ENCODE measurements at regions not wholly inside any gene's neighbourhood (a gene's known extent, or its start where the extent isn't known, plus 50 kb on each side); places are given as distances from the start of the nearest gene placed in this dataset.
"Not testable (repeated sequence)": the region's sequence is repeated elsewhere in the genome, so short reads cannot be mapped to it uniquely, and the experiment has no call there.

DNA sequence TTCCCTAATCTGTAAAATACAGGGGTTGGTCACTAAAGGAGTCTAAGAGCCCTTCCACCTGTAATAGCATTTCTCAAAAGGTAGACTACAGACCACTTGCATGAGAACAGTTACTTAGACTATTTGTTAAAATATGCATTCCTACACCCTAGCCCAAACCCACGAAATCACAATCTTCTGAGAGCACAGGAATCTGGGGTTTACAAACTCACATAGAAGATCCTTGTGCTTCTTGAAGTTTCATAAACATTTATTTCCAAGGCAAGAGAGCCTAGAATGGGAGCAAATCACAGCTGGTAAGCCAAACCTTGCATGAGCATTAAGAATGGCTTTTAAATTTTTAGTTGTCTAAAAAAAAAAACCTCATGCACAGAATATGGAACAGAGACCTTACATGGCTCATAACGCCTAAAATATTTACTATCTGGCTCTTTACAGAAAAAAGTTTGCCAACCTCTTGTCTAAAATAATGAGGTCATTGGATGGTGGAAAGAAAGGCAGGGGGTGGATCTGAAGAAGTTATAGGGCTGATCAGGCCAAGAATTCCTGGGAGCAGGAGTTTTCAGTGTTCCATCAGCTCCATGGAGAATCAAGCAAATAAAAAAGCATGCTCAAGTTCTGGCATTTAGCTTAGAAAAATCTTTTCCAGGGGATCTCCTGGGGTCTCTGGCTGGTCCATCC is 133.4 kb downstream of the CCDC34 start:
- Histone ChIP-seq H3K9me3 (no peaks in the 10 kb centered on the region), H3K27ac (peak overlapping the region; percentile 46), H3K4me3 (no peak overlapping the region), H3K27me3 (ENCODE audit: insufficient read depth in 3 of 3, low read length in 2 of 3) (no peaks in the 10 kb centered on the region), H3K36me3 (ENCODE audit: insufficient read depth in 1 of 2, low read depth in 1 of 2) (no peaks in the 10 kb centered on the region), H3K4me1 (peaks cover 21% of the 10 kb centered on the region)
- ATAC-seq, result no peak
- intact Hi-C loops (cut with DNase I), result loop anchor here in 1 of 2 donors (10.0 kb wide), 2 partner anchors 45 to 935 kb away; no protein-coding TSS in a partner anchor
- DNase-seq, result no peak
- 55 to 71% (median 67%) methylated on average over 2 of the region's 2 CpGs for WGBS, 3 donors
- no peak for TF ChIP-seq CTCF (IDR thresholded peaks at IDR 0.05)

DNA sequence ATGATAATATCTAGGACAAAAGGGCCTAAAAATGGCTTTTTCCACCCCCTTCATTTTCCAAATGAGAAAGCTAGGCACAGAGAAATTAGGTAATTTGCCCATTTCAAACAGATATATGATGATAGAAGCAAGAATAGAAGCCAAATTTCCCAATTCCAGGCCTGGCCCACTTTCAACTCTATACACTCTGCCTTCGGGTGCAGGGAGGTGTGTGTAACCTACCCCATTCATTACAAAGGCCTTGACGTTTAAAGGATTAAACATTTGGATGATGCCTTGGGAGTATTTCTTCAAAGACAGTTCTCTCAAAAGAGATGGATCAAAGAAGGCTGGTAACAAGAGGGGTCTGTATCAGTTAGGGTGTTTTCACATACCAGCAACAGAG is 134.1 kb downstream of the CCDC34 start:
- no peak for ATAC-seq
- Histone ChIP-seq H3K4me1 (peaks cover 19% of the 10 kb centered on the region), H3K9me3 (no peaks in the 10 kb centered on the region), H3K4me3 (no peak overlapping the region), H3K27me3 (ENCODE audit: insufficient read depth in 3 of 3, low read length in 2 of 3) (no peaks in the 10 kb centered on the region), H3K36me3 (ENCODE audit: insufficient read depth in 1 of 2, low read depth in 1 of 2) (no peaks in the 10 kb centered on the region), H3K27ac (no peak overlapping the region)
- no peak for DNase-seq
- WGBS, 3 donors, result 57 to 68% (median 65%) methylated on average over 2 of the region's 2 CpGs
- TF ChIP-seq CTCF (IDR thresholded peaks at IDR 0.05), result no peak
- intact Hi-C loops (cut with DNase I), result no loop called here

DNA sequence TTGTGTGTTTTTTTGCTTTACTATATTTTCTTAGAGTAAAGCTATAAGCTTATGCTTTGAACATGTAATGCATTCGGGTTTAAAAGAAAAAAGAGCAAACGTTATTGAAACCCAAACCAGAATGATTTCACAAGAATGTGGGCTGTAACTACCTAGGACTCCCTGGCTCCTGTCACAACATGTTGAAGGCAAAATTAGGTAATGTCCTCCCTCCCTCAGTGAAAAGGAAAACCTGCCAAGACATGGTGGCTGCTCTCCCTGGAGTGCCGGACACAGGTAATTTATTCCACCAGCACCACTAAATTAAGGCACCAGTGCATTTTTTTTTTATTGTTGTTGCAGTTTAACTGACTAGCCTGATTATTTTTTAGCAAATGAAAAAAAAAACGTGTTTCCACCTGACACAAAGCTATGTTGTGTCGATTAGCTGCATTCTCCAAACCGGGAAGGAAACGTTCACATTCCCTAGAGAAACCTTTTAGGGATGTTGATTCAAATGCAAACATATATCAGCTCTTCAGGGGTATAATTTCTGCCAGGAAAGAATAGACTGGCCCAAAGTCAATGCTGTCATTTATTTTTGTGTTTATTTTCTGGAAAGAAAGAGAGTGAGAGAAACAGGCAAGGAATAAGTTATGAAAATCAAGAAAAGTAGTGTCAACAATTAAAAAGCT is 134.6 kb downstream of the CCDC34 start:
- Histone ChIP-seq H3K27me3 (ENCODE audit: insufficient read depth in 3 of 3, low read length in 2 of 3) (no peaks in the 10 kb centered on the region), H3K9me3 (no peaks in the 10 kb centered on the region), H3K36me3 (ENCODE audit: insufficient read depth in 1 of 2, low read depth in 1 of 2) (no peaks in the 10 kb centered on the region), H3K4me3 (no peak overlapping the region), H3K4me1 (peaks cover 19% of the 10 kb centered on the region), H3K27ac (peak overlapping the region; percentile 21)
- ATAC-seq, result peak in 1 of 4 donors; percentile 62
- WGBS, 3 donors, result 38% methylated on average over 7 of the region's 7 CpGs
- DNase-seq, result no peak
- intact Hi-C loops (cut with DNase I), result no loop called here
- TF ChIP-seq CTCF (IDR thresholded peaks at IDR 0.05), result no peak

DNA sequence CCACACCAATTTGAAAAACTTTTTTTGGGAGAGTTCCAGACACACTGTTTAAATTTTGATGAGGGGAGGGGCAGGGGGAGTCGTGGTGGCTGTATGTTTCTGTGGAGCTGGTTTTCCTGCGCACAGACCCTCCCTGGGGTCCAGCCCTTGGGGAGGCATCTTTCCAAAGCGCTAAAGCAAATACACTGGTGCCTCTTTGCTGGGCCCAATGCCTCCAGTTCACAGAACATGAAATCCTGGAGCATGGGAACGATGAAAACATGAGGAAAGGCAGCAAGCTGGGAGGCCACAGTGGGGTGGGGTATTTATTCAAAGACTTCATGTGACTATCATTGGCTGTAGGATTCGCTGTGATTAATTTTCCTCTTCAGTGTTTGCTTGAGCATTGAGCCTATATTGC is 135.3 kb downstream of the CCDC34 start:
- Histone ChIP-seq H3K4me1 (peaks cover 19% of the 10 kb centered on the region), H3K4me3 (no peak overlapping the region), H3K9me3 (no peaks in the 10 kb centered on the region), H3K27me3 (ENCODE audit: insufficient read depth in 3 of 3, low read length in 2 of 3) (no peaks in the 10 kb centered on the region), H3K36me3 (ENCODE audit: insufficient read depth in 1 of 2, low read depth in 1 of 2) (no peaks in the 10 kb centered on the region), H3K27ac (peak overlapping the region; percentile 21)
- 51 to 58% (median 52%) methylated on average over 5 of the region's 5 CpGs for WGBS, 3 donors
- no peak for DNase-seq
- no peak for ATAC-seq
- no peak for TF ChIP-seq CTCF (IDR thresholded peaks at IDR 0.05)
- intact Hi-C loops (cut with DNase I), result no loop called here

DNA sequence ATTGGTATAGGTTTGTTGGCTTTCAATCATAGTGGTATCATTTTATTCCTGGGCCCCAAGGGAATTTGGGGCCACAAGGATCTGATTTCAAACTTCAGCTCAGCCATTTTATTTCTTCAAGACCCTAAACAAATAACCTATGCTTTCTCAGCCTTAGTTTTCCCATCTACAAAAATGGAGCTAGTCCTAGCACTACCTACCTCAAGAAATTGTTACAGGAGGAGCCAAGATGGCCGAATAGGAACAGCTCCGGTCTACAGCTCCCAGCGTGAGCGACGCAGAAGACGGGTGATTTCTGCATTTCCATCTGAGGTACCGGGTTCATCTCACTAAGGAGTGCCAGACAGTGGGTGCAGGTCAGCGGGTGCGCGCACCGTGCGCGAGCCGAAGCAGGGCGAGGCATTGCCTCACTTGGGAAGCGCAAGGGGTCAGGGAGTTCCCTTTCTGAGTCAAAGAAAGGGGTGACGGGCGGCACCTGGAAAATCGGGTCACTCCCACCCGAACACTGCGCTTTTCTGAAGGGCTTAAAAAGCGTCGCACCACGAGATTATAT is 143.5 kb downstream of the CCDC34 start:
- peak overlapping the region; percentile 75 for H3K27ac ChIP-seq
- H3K27me3 ChIP-seq (ENCODE audit: insufficient read depth in 3 of 3, low read length in 2 of 3); ATAC-seq; H3K36me3 ChIP-seq (ENCODE audit: insufficient read depth in 1 of 2, low read depth in 1 of 2); DNase-seq; H3K9me3 ChIP-seq; H3K4me3 ChIP-seq; intact Hi-C loops (cut with DNase I): not testable (repeated sequence)
- WGBS, 3 donors, result 86 to 88% (median 87%) methylated on average over 18 to 21 of the region's 24 CpGs
- peaks cover 38% of the 10 kb centered on the region for H3K4me1 ChIP-seq
